ENCODE measurements at regions not wholly inside any gene's neighbourhood (a gene's known extent, or its start where the extent isn't known, plus 50 kb on each side); places are given as distances from the start of the nearest gene placed in this dataset.

- no peak for DNase-seq
These were observed 63.2 kb upstream of the FGFR2 start for GRCh38 chr10:121661451-121661851.

DNA sequence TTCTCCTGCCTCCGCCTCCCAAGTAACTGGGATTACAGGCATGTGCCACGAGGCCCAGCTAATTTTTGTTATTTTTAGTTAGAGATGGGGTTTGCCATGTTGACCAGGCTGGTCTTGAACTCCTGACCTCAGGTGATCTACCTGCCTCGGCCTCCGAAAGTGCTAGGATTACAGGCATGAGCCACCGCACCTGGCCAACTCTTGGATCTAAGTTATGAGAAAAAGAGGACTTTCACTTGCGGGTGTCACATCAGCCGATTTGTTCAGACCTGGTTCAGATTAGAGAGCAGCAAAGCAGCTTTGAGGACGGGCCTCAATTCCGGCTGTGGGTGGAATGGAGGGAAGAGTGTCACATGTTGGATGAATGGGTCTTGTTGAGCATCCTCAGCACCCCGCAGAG is 61.0 kb upstream of the FGFR2 start:
- DNase-seq: no peak

DNA sequence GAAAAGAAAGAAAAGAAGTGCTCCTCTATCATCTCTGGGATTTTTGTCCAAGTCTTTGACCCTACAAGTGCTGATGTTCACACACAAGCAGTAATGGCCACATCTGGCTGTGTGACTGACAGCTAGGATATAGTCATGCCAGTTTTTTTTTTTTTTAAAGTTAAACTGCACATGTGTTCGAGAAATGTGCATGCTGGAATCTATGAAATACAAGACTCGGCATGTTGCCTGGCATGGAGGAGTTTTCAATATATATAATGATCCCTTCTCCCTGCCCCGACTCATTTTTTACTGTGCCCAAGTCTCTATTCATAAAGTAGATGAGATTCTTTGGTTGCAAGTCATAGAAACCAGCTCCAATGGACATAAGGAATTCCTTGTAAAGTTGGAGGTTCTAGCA is 60.4 kb upstream of the FGFR2 start:
- DNase-seq: no peak

GRCh38 chr10:121658111-121658510 is 59.9 kb upstream of the FGFR2 start:
- no peak for DNase-seq

- no peak for DNase-seq
These were observed 57.3 kb upstream of the FGFR2 start for GRCh38 chr10:121655254-121656144.

GRCh38 chr10:121654021-121654545 is 55.8 kb upstream of the FGFR2 start:
- DNase-seq: peak; percentile 28

- DNase-seq: no peak
These were observed 55.4 kb upstream of the FGFR2 start for GRCh38 chr10:121653608-121654007.

DNA sequence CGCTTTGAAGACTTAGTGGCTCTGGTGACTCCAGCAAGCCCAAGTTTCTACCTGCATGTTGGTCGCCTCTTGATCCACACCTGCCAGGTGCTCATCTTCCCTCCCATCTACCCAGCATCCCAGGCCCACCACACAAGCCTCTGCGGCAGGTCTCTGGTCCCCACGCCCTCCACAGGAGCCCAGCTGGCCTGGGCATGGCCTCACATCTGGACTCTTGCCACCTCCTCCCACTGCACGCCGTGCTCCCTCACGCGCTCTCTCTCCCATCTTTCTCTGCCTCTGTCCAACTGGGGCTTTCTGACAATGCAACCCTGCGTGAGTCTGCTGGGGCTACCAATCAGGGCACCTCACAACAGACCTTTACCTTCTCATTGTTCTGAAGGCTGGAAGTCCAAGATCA is 50.2 kb upstream of the FGFR2 start:
- DNase-seq: no peak

- no peak for DNase-seq
These were observed 49.8 kb upstream of the FGFR2 start for GRCh38 chr10:121648059-121648458.
